ENCODE measurements at regions not wholly inside any gene's neighbourhood (a gene's known extent, or its start where the extent isn't known, plus 50 kb on each side); places are given as distances from the start of the nearest gene placed in this dataset.

DNA sequence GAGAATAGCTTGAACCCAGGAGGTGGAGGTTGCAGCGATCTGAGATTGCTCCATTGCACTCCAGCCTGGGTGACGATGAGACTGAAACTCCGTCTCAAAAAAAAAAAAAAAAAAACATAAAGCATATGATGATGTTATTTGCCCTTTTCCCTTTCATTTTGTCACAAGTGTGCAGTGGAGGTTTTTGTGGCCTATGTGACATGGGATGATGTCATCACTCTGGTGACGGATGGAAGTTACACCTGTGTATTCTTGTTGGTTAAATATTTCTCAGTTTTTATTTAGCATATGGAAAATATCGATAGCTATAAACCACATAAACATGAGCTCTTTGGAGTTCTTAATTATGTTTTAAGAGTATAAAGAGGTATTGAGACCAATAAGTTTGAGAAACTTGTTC, 71.8 kb upstream of the EMX2 start:
- TF ChIP-seq POLR2AphosphoS5 (IDR thresholded peaks at IDR 0.05) = no peak
- no peak for TF ChIP-seq CTCF (IDR thresholded peaks at IDR 0.05)

Data from gastroesophageal sphincter (tissue), 3 donors.